ENCODE measurements at regions not wholly inside any gene's neighbourhood (a gene's known extent, or its start where the extent isn't known, plus 50 kb on each side); places are given as distances from the start of the nearest gene placed in this dataset.

DNA sequence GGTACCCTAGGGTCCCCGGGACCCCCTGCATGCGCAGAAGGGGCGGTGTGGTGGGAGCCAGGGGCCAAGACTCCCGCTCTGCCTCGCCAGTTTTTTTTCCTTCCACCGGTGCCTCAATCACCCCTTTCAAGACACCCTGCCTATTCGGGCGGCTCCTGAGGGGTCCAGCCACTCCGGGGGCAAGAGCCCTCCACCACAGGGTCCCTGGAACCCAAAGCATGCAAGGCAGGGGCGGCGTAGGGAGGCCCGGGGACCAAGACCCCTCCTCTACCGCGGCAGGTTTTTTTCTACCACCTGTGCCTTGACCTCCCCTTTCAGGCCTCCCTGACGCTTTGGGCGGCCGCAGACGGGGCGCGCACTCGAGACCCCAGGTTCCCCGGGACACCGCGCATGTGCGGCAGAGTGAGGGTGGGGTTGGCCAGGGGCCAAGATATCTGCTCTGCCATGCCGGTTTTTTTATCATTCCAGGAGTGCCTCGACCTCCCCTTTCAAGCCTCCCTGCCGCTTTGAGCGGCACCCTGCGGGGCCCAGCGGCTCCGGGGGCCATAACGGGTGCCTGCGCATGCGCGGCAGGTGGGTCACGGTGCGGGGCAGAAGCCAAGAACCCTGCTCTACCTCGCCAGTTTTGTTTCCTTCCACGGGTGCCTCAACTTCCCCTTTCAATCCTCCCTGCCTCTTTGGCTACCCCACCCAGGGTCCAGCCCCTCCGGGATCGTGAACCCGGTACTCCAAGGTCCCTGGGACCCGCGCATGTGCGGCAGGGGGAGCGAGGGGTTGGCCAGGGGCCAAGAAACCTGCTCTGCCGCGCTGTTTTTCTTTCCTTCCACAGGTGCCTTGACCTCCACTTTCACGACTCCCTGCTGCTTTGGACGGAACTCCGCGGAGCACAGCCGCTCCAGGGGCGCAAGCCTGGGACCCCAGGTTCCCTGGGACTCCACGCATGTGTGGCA lies 328.1 kb downstream of the ALG10 start:
- no peak for TF ChIP-seq CTCF (IDR thresholded peaks at IDR 0.05; ENCODE audit: poor library complexity, severe bottlenecking)
- Histone ChIP-seq H3K36me3 (ENCODE audit: low read depth) (no peaks in the 10 kb centered on the region), H3K4me1 (ENCODE audit: insufficient read depth, poor library complexity, severe bottlenecking) (no peaks in the 10 kb centered on the region), H3K9me3 (ENCODE audit: severe bottlenecking) (no peaks in the 10 kb centered on the region), H3K27ac (ENCODE audit: poor library complexity, severe bottlenecking) (no peak overlapping the region), H3K27me3 (ENCODE audit: insufficient read depth, poor library complexity, severe bottlenecking) (no peaks in the 10 kb centered on the region), H3K4me3 (ENCODE audit: severe bottlenecking) (no peak overlapping the region)
- ATAC-seq (ENCODE audit: low read depth), result no peak
- no peak for DNase-seq (ENCODE audit: low spot score)

- Histone ChIP-seq H3K4me3 (ENCODE audit: severe bottlenecking) (no peak overlapping the region), H3K27me3 (ENCODE audit: insufficient read depth, poor library complexity, severe bottlenecking) (no peaks in the 10 kb centered on the region), H3K4me1 (ENCODE audit: insufficient read depth, poor library complexity, severe bottlenecking) (no peaks in the 10 kb centered on the region), H3K27ac (ENCODE audit: poor library complexity, severe bottlenecking) (no peak overlapping the region), H3K9me3 (ENCODE audit: severe bottlenecking) (no peaks in the 10 kb centered on the region), H3K36me3 (ENCODE audit: low read depth) (no peaks in the 10 kb centered on the region)
- DNase-seq (ENCODE audit: low spot score), result no peak
- no peak for ATAC-seq (ENCODE audit: low read depth)
- no peak for TF ChIP-seq CTCF (IDR thresholded peaks at IDR 0.05; ENCODE audit: poor library complexity, severe bottlenecking)
Observed at GRCh38 chr12:34352098-34352497, 329.8 kb downstream of the ALG10 start.

DNA sequence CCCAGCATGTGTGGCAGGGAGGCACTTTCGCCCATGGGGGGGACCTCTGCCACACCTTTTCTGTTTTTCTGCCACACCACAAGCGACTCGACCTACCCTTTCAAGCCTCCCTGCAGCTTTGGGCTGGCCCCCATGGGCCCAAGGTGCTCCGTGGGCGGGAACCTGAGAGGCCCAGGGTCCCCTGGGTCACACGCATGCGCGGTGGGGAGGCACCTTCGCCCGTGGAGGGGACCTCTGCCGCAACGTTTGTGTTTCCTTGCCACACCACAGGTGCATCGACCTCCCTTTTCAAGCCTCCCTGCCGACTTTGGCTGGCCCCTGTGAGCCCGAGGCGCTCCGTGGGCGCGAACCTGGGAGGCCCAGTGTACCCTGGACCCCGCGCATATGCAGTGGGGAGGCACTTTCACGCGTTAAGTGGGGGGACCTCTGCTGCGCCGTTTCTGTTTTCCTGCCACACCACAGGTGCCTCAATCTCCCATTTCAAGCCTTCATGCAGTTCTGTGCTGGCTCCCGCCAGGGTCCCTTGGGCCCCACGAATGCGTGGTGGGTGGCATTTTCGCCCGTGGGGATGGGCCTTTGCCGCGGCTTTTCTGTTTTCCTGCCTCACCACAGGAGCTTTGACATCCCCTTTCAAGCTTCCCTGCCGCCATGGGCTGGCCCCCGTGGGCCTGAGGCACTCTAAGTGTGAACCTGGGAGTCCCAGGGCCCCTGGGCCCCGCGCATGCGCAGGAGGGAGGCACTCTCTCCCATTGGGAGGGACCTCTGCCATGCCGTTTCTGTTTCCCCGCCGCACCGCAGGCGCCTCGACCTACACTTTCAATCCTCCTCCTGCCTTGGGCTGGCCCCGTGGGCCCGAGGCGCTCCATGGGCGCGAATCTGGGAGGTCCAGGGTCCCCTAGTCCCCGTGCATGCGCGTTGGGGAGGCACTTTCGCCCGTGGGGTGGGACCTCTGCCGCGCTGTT lies 332.2 kb downstream of the ALG10 start:
- no peak for DNase-seq (ENCODE audit: low spot score)
- no peak overlapping the region for H3K27ac ChIP-seq (ENCODE audit: poor library complexity, severe bottlenecking)
- H3K4me3 ChIP-seq (ENCODE audit: severe bottlenecking), result no peak overlapping the region
- H3K27me3 ChIP-seq (ENCODE audit: insufficient read depth, poor library complexity, severe bottlenecking), result no peaks in the 10 kb centered on the region
- no peaks in the 10 kb centered on the region for H3K9me3 ChIP-seq (ENCODE audit: severe bottlenecking)
- no peaks in the 10 kb centered on the region for H3K36me3 ChIP-seq (ENCODE audit: low read depth)
- TF ChIP-seq CTCF (IDR thresholded peaks at IDR 0.05; ENCODE audit: poor library complexity, severe bottlenecking), result no peak
- no peak for ATAC-seq (ENCODE audit: low read depth)
- H3K4me1 ChIP-seq (ENCODE audit: insufficient read depth, poor library complexity, severe bottlenecking), result no peaks in the 10 kb centered on the region

GRCh38 chr12:34356233-34356987 lies 334.1 kb downstream of the ALG10 start:
- DNase-seq (ENCODE audit: low spot score) (no peak), ATAC-seq (ENCODE audit: low read depth) (no peak)
- TF ChIP-seq CTCF (IDR thresholded peaks at IDR 0.05; ENCODE audit: poor library complexity, severe bottlenecking), result no peak
- H3K36me3 ChIP-seq (ENCODE audit: low read depth), result no peaks in the 10 kb centered on the region
- no peaks in the 10 kb centered on the region for H3K9me3 ChIP-seq (ENCODE audit: severe bottlenecking)
- H3K27me3 ChIP-seq (ENCODE audit: insufficient read depth, poor library complexity, severe bottlenecking), result no peaks in the 10 kb centered on the region
- no peaks in the 10 kb centered on the region for H3K4me1 ChIP-seq (ENCODE audit: insufficient read depth, poor library complexity, severe bottlenecking)
- no peak overlapping the region for H3K27ac ChIP-seq (ENCODE audit: poor library complexity, severe bottlenecking)
- no peak overlapping the region for H3K4me3 ChIP-seq (ENCODE audit: severe bottlenecking)

All from RWPE2 (cell line).